ENCODE measurements at regions not wholly inside any gene's neighbourhood (a gene's known extent, or its start where the extent isn't known, plus 50 kb on each side); places are given as distances from the start of the nearest gene placed in this dataset.

- DNase-seq, result no peak
Measured at GRCh38 chr3:59578129-59578528, 528.3 kb upstream of the CFAP20DC start.

- DNase-seq, result no peak
Measured at GRCh38 chr3:59576606-59577005, 526.8 kb upstream of the CFAP20DC start.

- peak; percentile 96 for DNase-seq
Measured at GRCh38 chr3:59575113-59576001, 525.5 kb upstream of the CFAP20DC start.

- DNase-seq, result no peak
Measured at GRCh38 chr3:59573911-59574310, 524.1 kb upstream of the CFAP20DC start.

GRCh38 chr3:59572106-59572505 lies 522.3 kb upstream of the CFAP20DC start:
- no peak for DNase-seq

- no peak for DNase-seq
Measured at GRCh38 chr3:59570806-59571205, 521.0 kb upstream of the CFAP20DC start.

- no peak for DNase-seq
Measured at GRCh38 chr3:59567661-59568060, 517.8 kb upstream of the CFAP20DC start.

GRCh38 chr3:59566481-59566975 lies 516.7 kb upstream of the CFAP20DC start:
- no peak for DNase-seq

GRCh38 chr3:59565125-59565524 lies 515.3 kb upstream of the CFAP20DC start:
- DNase-seq, result no peak

- no peak for DNase-seq
Measured at GRCh38 chr3:59563966-59564365, 514.1 kb upstream of the CFAP20DC start.

- DNase-seq, result no peak
Measured at GRCh38 chr3:59563072-59563605, 513.3 kb upstream of the CFAP20DC start.

GRCh38 chr3:59559721-59560435 lies 510.1 kb upstream of the CFAP20DC start:
- DNase-seq, result peak; percentile 56

GRCh38 chr3:59558906-59559720 lies 509.3 kb upstream of the CFAP20DC start:
- no peak for DNase-seq

GRCh38 chr3:59555593-59556315 lies 505.9 kb upstream of the CFAP20DC start:
- DNase-seq, result no peak

- DNase-seq, result no peak
Measured at GRCh38 chr3:59553076-59553475, 503.3 kb upstream of the CFAP20DC start.

- no peak for DNase-seq
Measured at GRCh38 chr3:59551834-59552233, 502.0 kb upstream of the CFAP20DC start.

- DNase-seq, result no peak
Measured at GRCh38 chr3:59549962-59550361, 500.1 kb upstream of the CFAP20DC start.

GRCh38 chr3:59547874-59548273 lies 498.0 kb upstream of the CFAP20DC start:
- DNase-seq, result no peak

GRCh38 chr3:59546522-59546921 lies 496.7 kb upstream of the CFAP20DC start:
- DNase-seq, result no peak

GRCh38 chr3:59545374-59545773 lies 495.5 kb upstream of the CFAP20DC start:
- DNase-seq, result no peak

GRCh38 chr3:59542276-59542675 lies 492.5 kb upstream of the CFAP20DC start:
- no peak for DNase-seq

- no peak for DNase-seq
Measured at GRCh38 chr3:59540696-59541095, 490.9 kb upstream of the CFAP20DC start.
